Right lung (tissue), 2 donors: ENCODE measurements at regions not wholly inside any gene's neighbourhood (a gene's known extent, or its start where the extent isn't known, plus 50 kb on each side); places are given as distances from the start of the nearest gene placed in this dataset.

ENCODE experiments used
- DNase-seq, 2 donors: peaks; one replicate each; pipeline ENCODE4 v3.0.0-alpha.2; 2013

DNA sequence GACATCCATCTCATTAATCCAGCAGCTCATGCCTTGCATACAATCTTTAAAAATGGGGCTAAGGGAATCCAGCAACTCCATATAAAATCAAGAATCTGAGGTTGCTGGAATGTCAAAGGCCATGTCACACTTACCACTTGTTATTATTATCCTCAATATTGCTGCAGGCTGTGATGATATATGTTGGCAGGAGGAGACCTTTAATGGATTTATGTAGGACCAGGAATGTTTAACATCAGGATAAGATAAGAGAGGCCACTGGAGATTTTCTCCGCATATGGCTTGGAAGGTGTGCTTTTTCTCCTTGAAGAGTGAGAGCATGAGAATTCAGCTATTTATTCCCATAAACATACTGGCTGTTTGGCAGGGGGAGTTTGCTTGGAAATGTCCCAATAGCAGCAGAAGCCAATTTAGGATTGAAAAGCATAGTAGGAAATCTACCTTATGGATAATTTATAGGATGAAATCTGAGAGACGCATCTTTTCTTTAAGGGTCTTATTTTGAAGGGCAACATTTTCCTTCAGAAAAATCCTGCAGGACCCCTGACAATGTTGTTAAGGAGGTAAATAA lies 481.4 kb downstream of the AGTPBP1 start:
- DNase-seq = no peak

DNA sequence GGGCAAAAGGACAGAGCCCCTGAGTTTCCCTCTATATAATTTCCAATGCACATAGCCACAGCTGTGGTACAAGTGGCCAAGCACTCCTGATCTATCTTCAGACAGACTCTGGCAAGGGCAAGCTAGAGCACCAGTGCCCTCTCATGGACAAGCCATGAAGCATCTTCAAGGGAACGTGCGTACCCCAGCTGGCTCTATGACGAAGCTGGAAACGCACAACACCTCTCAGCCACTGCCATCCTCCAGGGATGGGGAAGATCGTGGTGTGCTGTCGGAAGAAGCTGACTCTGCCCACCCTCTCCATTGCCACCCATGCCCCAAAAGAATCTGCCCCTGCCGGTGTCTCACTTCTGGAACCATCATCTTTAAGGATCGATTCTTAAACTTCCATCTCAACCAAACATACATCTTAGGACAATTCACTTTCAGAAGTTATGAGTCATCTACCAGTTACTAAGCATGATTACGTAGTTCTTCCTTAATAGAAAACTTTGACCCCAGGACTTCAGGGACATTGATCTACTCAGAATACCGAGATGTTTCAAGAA lies 482.9 kb downstream of the AGTPBP1 start:
- peak; percentile 11 to 37 for DNase-seq

DNA sequence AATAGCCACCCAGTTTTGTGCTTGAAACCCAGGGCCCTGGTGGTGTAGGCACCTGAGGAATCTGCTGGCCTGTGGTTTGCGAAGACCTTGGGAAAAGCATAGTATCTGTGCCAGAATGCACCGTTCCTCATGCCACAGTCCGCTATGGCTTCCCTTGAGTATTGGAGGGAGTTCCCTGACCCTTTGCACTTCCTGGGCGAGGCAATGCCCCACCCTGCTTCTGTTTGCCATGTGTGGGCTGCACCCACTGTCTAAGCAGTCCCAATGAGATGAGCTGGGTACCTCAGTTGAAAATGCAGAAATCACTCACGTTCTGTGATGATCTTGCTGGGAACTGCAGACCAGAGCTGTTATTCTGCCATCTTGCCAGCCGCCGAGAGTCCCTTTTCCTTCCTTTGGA lies 483.5 kb downstream of the AGTPBP1 start:
- no peak for DNase-seq

DNA sequence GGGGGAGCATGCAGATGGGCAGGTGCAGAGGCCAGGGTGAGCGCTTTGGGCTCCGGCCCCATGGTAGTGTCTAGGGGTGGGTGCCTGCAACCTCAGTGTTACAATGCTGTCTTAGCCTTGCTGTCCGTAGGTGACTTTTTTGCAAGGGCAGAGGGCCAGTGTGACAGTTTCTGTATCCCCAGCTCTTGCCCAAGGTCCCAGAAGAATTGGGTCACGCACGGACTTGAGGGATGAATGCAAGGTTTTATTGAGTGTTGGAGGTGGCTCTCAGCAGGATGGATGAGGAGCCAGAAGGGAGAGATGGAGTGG lies 492.5 kb downstream of the AGTPBP1 start:
- DNase-seq = no peak

DNA sequence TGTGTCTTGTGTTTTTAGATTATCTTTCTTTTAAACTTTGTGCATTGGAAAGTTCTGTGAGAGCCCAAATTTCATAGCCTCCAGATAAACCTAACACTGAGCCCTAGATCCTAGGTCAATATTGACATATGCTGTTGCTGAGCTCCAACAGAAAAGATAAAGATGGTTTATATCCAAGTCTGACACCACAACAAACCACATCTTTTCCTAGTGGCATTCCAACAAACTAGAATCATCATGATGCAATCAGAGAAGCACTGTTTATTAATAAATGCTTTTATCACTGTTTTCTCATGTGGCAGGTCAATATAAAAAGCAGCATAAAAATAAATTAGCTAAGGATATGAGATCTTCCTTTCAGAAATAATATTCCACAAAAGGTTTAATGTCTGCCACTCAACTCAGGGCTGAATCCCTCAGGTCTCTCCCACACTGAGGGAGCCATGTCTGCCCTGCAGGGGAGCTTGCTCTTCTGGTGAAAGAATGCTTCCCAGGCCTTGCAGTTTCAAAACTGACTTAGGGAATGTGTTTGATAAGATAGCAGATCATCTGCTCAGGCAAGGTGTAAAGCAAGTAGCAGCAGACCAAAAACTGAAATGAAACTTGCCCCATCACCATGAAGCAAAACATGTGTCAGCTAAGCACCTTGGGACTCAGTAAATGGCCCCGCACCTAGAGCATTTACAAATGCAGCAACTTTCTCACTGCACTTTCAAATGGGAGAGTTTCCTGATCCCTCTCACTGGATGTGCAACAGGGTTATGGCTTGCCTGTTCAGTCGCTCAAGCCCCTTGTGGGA lies 493.0 kb downstream of the AGTPBP1 start:
- no peak for DNase-seq

DNA sequence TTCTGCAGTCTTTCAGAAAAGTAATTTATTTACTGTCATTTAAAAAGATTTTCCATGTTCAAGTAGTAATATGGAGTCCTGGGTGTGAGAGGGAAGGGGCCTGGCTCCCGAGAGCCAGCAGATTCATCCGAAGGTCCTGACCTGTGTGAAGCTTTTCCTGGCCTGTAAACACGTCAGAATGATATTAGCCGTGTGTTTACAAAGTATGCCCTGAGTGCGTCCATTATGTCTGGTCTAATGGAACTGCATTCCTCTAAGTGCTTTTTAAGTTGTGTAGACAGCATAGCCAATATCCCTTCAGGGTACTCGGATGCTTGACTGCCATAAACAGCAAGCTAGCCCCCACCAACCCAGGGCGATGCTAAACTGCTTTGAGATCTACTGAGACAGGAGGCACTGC lies 495.2 kb downstream of the AGTPBP1 start:
- no peak for DNase-seq

DNA sequence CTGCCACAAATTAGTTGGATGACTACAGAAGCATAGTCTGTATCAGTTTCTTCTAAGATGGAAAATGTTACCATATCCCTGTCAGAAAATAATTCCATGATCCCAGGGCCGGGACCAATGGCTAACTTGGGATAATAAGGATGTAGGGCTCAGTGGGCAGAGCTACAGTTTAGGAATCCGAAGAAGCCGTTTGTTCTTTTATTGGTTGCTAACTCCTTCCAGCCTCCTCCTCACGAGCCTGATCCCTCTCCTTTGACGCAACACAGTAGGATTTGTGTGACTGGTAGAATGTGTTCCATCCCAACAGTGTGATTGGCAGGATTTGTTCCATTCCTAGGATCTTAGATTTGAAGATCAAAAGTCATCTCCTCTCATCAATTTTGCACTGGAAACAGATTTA lies 496.9 kb downstream of the AGTPBP1 start:
- no peak for DNase-seq

DNA sequence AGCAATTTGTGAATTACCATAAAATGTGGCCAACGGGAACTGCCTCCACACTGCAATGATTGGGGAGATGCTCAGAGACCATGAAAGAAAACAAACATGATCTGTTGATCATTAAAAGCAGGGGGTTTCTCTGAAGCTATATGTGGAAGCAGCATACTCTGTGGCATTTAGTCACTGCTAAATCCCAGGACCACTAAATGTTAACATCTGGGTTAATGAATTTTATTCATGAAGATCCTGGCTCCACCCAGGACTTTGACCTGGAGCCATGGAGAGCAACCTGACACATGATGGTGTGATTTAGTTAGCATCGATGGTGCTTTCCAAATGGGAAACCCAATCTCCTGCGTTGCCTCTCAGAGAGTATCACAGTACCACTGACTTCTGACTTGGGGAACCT lies 497.8 kb downstream of the AGTPBP1 start:
- no peak for DNase-seq

DNA sequence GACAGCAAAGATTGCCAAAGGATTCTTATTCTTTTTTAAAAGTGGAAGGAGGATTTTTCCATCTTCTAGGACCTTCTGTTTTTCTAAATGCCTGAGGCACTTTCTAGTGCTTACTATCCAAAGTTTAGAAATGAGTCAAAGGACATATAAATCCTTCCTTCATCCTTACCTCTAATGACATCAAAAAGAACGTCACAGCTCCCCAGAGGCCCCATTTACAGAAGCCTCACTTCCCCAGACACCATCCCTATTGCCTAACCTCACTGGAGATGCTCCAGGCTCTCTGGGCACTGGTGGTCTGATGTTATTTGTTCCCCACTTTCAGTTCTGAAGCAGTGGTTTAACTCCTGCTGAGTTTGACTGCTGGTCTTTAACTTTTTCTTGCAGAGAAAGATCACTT lies 504.3 kb downstream of the AGTPBP1 start:
- DNase-seq = no peak

DNA sequence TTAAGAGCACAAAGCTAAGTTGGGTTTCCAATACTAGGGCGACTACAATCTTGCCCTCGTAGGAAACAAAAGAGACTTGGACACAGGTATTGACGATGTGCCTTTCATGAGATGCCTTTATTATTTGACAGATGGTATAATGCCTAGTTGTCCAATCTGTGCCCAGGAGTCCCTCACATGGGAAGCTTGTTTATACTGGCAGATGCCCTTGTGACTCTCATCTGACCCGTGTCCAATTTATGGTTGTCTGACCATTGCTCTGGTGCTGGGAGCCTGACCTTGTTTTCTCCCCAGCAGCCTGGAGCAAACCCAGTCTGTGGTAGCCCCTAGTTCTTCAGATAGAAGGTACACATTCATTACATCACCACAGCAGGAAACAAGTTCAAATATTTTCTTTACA lies 511.7 kb downstream of the AGTPBP1 start:
- DNase-seq = no peak

DNA sequence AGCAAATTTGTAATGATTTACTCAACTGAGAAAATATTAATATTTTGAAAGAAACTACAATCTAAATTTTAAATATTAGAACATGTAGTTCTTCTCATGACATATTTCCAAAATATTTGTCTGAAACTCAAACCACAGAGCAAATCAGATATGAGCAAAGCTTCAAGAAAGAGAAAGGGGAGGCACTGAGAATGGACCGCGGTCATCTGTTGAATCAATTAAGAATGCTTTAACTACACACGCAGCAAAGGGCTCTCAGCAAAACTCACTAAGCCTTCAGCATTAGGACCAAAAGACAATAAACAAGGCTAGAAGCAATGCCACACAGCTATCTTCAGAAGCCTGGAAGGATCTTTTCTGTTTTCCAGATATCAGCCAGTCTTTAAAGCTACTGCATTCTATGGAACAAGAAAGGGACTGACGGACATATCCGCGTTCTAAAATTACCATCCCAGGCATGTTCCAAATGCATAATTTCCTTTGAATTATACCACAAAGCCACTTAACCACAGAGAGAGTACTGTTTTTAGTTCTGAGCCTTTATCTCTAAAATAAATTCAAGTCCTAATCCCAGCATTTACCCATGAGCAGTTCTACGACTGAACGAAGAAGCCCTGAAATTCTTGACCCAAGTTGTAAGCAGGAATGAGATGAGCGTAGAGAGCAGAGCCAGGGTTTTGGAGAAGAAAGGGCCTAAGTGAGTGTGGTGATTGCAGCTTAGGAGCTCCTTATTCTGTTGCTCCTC lies 513.5 kb downstream of the AGTPBP1 start:
- no peak for DNase-seq

DNA sequence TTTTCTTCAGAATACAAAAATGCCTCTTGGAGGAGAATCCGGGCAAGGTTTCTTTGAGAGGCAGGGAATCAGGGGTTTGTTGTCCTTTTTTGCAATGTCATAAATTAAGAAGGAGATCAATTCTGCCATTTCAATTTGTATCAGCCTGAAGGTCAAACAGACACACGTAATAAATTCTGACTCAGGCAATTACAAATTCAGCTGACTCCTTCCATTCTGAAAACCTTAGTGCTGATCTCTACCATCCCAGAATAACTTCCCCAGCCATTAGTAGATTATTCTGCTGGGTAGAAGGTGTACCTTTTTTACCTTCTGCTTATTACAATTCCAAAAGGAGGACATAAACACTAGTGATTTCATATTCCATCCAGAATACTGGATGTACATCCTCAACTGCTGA lies 516.6 kb downstream of the AGTPBP1 start:
- DNase-seq = no peak

DNA sequence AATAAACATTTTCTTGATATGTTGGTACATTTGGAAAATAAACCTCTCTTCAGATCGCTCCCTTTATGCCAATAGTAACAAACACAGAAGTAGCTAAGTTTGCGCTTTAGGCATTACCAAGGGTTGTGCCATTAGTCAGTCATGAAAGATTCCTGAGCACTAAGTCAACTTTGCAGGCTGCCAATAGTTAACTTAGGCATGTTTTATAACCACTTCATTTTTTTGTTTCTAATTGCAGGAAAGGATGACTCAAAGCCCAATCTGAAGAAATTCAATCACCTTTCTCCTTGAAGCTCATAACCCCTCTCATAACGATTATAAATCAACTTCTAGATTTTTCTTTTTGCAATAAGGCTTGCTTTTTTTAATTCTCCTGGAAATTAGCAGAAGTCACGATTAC lies 517.0 kb downstream of the AGTPBP1 start:
- DNase-seq = no peak

DNA sequence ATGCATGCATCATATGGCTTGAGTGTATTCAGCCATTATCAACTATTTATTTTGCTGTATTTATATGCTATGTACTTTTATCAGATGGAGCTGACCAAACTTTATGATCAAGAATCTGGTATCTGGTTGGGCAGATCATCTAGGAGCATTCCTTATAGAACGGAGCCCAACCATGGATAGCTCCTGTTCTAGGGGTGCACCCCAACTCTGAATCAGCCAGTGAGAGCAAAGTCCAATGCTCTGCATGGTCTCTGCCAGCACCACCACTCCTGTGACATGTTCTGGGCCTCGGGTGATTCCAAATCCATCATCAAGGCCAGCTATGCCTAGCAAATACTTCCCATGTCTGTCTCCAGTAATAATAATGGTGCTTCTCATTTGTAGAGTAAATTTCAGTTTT lies 517.5 kb downstream of the AGTPBP1 start:
- no peak for DNase-seq

DNA sequence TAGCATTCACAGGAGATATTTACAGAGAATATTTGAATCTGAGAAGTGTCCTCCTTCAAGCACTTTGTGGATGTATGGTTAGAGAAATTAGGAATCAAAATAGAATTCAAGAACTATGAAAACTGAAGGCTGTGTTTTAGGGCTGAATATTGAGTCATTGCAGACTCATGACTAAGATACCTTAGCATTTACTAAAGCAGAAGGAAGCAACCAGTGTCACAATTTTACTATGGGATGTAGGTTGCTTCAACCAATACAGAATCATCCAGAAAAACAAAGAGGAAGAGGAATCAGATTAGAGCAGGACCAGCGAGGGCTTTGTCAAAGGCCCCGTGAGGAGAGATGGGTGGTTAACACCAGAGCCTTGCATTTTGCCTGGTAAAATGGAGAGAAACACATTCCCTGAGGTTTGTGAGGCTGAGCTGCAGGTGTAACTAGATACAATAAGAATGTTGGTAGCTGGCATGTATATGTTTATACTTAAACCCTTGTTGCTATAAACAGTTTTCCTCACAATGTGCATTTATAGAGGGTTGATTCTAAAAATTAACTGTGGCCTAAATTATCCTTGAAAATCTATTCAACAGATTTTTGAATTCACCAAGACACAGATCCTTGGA lies 518.1 kb downstream of the AGTPBP1 start:
- DNase-seq = no peak

DNA sequence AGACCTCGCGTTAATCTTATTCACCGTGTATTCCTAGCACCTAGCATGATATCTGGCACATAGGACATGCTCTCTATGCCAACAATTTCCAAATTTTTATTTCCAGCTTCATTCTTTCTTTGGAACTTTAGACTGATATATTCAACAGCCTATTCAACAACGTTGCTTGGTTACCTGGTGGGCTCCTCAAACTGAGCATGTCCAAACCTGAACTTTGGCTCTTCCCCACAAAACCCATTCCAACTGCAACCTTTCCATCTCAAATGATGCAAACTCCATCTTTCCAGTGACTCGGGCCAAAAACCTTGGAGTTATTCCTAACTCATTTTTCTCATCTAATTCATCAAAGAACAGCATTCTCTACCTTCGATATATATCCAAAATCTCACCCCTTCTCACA lies 525.2 kb downstream of the AGTPBP1 start:
- no peak for DNase-seq

DNA sequence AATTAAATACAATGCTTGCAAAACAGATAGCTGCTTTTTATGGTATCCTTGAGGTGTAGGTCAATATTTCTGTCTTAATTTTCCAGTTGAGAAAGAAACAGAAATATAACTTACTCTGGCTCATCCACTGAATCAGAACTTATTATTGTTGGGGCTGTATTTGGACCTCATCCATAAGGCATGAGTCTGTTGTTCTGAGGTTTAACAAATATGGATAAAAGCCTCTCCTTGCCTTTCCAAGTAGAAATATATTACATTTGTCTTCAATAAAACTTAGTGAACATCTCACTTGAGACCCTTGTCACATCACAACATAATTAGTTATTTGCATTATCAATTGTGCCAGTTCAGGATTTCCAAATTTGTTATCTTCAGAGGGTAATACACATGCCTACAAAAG lies 525.8 kb downstream of the AGTPBP1 start:
- DNase-seq = no peak

DNA sequence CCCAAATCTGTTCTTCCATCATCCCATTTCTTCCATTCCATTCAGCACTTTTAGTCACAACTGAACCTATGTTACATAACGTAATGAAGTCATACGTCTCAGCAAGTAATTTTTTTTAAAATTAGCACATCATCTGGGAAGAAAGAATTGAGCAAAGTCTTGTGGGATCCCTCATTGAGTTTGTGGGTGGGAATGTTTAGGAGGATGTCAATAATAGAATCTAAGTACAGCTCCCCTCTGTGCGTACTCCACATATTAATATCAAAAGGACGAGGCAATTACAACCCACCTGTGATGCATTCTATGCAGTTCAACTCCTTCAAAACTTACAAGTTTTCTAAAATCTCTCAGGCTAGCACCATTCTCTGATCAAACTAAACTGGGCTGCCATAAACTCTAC lies 526.3 kb downstream of the AGTPBP1 start:
- no peak for DNase-seq

DNA sequence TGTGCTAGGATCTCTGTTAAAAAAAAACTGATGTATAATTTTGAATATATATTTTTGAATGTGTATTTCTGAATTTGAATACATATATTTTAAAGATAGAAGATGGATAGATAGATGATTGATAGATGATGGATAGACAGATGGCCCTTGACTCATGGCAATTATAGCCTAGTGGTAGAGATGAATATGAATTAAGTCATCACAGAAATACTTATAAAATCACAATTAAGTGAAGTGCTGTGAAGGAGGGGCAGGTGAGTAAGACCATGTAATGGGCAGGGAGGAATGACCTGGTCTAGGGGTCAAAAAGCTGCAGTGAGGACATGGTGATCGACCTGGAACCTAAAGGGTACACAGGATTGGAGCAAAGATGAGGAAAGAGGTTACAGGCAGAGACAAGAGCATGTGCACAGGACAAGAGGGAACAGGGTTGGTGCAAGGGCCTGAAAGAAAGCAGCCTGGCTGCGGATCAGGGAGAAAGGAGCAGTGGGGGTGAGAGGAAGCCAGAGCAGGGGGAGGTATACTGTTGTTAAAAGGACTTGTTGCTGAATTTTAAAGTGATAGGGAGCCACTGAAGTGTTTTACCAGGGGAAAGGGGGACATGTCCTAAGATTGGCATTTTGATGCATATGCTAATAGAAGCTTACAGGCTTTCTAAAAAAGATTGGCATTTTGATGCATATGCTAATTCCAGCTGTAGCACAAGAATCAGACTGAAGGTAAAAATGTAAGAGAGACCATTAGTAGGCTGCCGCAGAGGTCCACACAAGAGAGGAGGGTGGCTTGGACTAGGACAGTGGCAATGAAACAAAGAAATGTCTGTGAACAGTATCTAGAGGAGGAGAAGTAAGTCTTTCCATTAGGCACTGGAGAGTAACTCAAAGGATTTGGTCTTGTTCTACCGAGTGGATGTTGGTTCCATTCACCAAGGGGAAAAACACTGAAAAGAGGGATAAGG lies 527.8 kb downstream of the AGTPBP1 start:
- no peak for DNase-seq

DNA sequence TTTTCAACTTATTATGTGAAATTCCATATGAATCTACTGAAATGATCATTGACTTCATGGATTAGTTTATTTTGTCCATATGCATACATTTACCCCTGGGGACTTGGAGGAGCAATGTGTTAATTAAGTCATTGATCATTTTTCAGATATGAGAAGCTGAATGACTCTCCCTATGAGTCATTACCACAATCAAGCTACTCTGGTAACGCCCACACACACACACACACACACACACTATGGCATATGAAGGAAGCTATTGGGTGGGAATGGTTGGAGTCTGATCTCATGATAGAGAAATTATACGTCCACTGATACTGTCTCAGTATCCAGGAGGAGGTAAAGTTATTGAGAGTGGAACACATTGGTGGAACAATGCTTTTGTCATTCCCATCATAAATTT lies 528.9 kb downstream of the AGTPBP1 start:
- DNase-seq = no peak

DNA sequence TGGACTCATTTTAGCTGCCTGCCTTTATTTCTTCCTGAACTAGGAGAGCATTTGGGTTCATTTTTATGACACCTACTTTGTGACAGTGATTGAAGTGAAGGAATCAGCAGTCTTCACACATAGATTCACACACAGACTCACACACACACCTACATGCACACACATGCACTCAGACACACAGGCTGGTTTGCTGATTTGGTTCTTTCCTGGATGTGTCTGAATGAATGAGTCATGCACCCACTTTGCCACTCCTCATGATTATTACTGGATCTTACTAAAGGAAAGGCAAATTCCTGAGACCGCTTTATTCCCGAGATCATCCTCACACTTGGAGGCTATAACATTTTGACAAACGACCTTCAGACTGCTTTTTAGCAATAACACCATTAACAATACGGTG lies 529.5 kb downstream of the AGTPBP1 start:
- DNase-seq = no peak
